Mesendoderm (in vitro differentiated cells): ENCODE measurements at regions not wholly inside any gene's neighbourhood (a gene's known extent, or its start where the extent isn't known, plus 50 kb on each side); places are given as distances from the start of the nearest gene placed in this dataset.
A peak's percentile ranks its signal among the peaks of the same experiment; 100 is the strongest.

Experiments used
- DNase-seq: peaks from one replicate; pipeline ENCODE4 v3.0.0; 2013
- H2AK5ac ChIP-seq: 2 replicates; pipeline ENCODE4 v1.6.1; 2013; ENCODE audit warnings: low read length, inconsistent platforms
- H2BK120ac ChIP-seq: 2 replicates; pipeline ENCODE4 v1.6.1; 2013; ENCODE audit warnings: low read depth, mild to moderate bottlenecking, low read length, moderate library complexity, mixed read lengths
- H2BK15ac ChIP-seq: replicated peaks from 2 replicates; pipeline ENCODE4 v1.6.1; 2013; ENCODE audit warnings: low read depth, mild to moderate bottlenecking, moderate library complexity
- H2BK5ac ChIP-seq: 2 replicates; pipeline ENCODE4 v1.6.1; 2013; ENCODE audit warnings: low read length, inconsistent platforms
- H3K18ac ChIP-seq: 2 replicates; pipeline ENCODE4 v1.6.1; 2013; ENCODE audit warnings: mild to moderate bottlenecking, low read length, mixed read lengths
- H3K23ac ChIP-seq: one replicate; pipeline ENCODE4 v1.6.1; 2013; ENCODE audit warnings: low read length
- H3K27ac ChIP-seq: 2 replicates; pipeline ENCODE4 v1.5.1; 2013; ENCODE audit warnings: low read depth, mild to moderate bottlenecking, inconsistent platforms, low read length, moderate library complexity
- H3K27me3 ChIP-seq: 2 replicates; pipeline ENCODE4 v1.6.1; 2013; ENCODE audit warnings: low read length, control low read depth, mild to moderate bottlenecking, inconsistent platforms; ENCODE audit not compliant: insufficient read depth, poor library complexity
- H3K36me3 ChIP-seq: 2 replicates; pipeline ENCODE4 v1.6.1; 2013; ENCODE audit warnings: low read length, inconsistent platforms; ENCODE audit not compliant: control insufficient read depth, insufficient read depth
- H3K4ac ChIP-seq: one replicate; pipeline ENCODE4 v1.6.1; 2013; ENCODE audit warnings: low read depth, mild to moderate bottlenecking, low read length, moderate library complexity
- H3K4me1 ChIP-seq: 2 replicates; pipeline ENCODE4 v1.6.1; 2013; ENCODE audit warnings: low read depth, low read length, inconsistent platforms; ENCODE audit not compliant: control insufficient read depth
- H3K4me2 ChIP-seq: 2 replicates; pipeline ENCODE4 v1.6.1; 2013; ENCODE audit warnings: low read length
- H3K4me3 ChIP-seq: 2 replicates; pipeline ENCODE4 v1.5.1; 2013; ENCODE audit warnings: mild to moderate bottlenecking, low read length
- H3K56ac ChIP-seq: one replicate; pipeline ENCODE4 v1.6.1; 2013; ENCODE audit warnings: low read length
- H3K79me1 ChIP-seq: 2 replicates; pipeline ENCODE4 v1.6.1; 2013; ENCODE audit warnings: low read length, inconsistent platforms
- H3K79me2 ChIP-seq: 2 replicates; pipeline ENCODE4 v1.6.1; 2013; ENCODE audit warnings: mild to moderate bottlenecking, low read length; ENCODE audit not compliant: control insufficient read depth, insufficient read depth
- H3K9ac ChIP-seq: 2 replicates; pipeline ENCODE4 v1.6.1; 2013; ENCODE audit warnings: low read length, inconsistent platforms
- H4K5ac ChIP-seq: one replicate; pipeline ENCODE4 v1.6.1; 2013; ENCODE audit warnings: low read length
- H4K8ac ChIP-seq: one replicate; pipeline ENCODE4 v1.6.1; 2013; ENCODE audit warnings: low read depth, mild to moderate bottlenecking, control low read depth, low read length, moderate library complexity
- WGBS: extraction: QIAGEN DNeasy Blood & Tissue Kit; methylation state at CpG from one replicate; pipeline ENCODE4 v1.1.7; 2013; ENCODE audit warnings: low lambda C conversion rate, missing lambda C conversion rate; ENCODE audit not compliant: insufficient coverage; ENCODE audit errors: extremely low coverage; 5-methylcytosine and 5-hydroxymethylcytosine counted together

DNA sequence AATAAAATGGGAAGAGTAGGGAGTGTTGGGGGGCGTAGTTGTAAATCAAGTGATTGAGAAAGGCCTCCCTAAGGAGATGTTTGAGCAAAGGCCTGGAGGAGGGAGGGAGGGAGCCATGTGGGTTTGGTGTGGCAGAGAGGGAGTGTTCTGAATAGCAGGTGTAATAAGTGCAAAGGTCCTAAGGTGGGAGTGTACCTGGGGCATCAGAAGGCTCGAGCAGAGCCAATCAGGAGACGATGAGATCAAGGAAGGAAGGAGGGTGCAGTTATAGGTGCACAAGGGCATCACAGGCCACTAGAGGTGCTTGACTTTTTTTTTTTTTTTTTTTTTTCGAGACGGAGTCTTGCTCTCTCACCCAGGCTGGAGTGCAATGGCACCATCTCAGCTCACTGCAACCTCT lies 77.9 kb upstream of the PLXNC1 start:
- no CpG with 5 or more reads among the region's 5 CpGs for WGBS
- Histone ChIP-seq H2BK5ac (no peak overlapping the region), H3K79me1 (no peaks in the 10 kb centered on the region), H4K8ac (no peak overlapping the region), H3K23ac (no peak overlapping the region), H2BK120ac (no peak overlapping the region), H3K4me2 (no peak overlapping the region), H2AK5ac (no peak overlapping the region), H2BK15ac (no peak overlapping the region), H3K56ac (no peak overlapping the region), H3K9ac (no peak overlapping the region), H3K27me3 (no peaks in the 10 kb centered on the region), H4K5ac (no peak overlapping the region), H3K4me3 (no peak overlapping the region), H3K18ac (no peak overlapping the region), H3K4me1 (peaks cover 6% of the 10 kb centered on the region), H3K4ac (no peak overlapping the region), H3K36me3 (no peaks in the 10 kb centered on the region), H3K79me2 (no peaks in the 10 kb centered on the region), H3K27ac (no peak overlapping the region)
- no peak for DNase-seq

DNA sequence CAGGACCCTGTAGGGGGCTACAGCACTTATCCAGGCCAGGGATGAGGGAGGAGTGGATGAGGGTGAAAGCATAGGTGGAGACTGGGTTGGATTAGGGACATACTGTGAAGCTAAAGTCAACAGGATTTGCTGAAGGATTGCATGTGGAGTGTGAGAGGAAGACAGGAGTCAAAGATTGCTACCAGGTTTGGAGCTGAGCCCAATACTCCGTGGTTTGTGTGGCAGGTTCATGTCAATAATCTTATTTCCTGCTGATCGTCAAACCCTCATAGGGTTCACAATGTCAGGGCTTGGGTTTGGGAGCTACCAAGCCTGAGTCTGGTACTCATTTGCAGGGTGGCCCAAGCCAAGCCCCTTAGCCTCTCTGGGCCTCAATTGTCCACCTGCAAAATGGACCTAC lies 77.1 kb upstream of the PLXNC1 start:
- Histone ChIP-seq H3K27ac (no peak overlapping the region), H3K23ac (no peak overlapping the region), H2BK5ac (no peak overlapping the region), H2BK120ac (no peak overlapping the region), H4K5ac (no peak overlapping the region), H3K4ac (no peak overlapping the region), H2AK5ac (no peak overlapping the region), H3K56ac (no peak overlapping the region), H3K9ac (no peak overlapping the region), H4K8ac (no peak overlapping the region), H3K4me1 (peaks cover 6% of the 10 kb centered on the region), H3K4me3 (no peak overlapping the region), H2BK15ac (no peak overlapping the region), H3K79me2 (no peaks in the 10 kb centered on the region), H3K4me2 (no peak overlapping the region), H3K27me3 (no peaks in the 10 kb centered on the region), H3K79me1 (no peaks in the 10 kb centered on the region), H3K18ac (no peak overlapping the region), H3K36me3 (no peaks in the 10 kb centered on the region)
- no peak for DNase-seq
- no CpG with 5 or more reads among the region's 2 CpGs for WGBS

DNA sequence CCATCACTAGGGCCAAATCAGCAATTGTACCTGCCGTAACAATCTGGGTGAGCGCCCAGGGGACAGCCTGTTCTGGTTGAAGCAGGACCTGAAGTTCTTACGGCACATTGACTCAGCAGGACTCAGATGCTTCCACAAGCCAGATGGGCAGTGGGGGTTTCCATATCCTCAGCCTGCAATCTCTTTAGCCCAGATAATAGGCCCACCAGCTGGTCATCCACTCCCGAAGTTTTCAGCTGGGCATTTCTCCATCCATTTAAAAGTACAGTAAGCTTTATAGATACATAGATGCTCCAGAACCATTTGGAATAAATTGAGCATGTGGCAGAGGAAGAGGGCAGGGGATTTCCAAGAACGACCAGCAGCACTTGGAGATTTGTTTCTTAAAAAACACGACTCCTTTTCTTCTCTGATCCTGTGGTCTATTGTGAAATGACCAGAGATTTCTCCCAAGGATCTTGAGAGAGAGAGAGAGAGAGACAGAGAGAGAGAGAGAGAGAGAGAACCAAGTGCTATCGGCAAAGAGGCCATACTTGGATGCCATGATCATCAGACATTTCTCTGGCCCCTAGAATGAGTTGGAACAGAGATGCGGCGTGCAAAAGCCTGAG lies 74.8 kb upstream of the PLXNC1 start:
- no peak overlapping the region for H4K5ac ChIP-seq
- no peaks in the 10 kb centered on the region for H3K36me3 ChIP-seq
- no peak overlapping the region for H2BK120ac ChIP-seq
- H2BK5ac ChIP-seq = no peak overlapping the region
- H3K79me2 ChIP-seq = no peaks in the 10 kb centered on the region
- no CpG with 5 or more reads among the region's 9 CpGs for WGBS
- H3K27me3 ChIP-seq = no peaks in the 10 kb centered on the region
- no peak overlapping the region for H3K27ac ChIP-seq
- H3K23ac ChIP-seq = no peak overlapping the region
- no peak overlapping the region for H4K8ac ChIP-seq
- H3K4me2 ChIP-seq = no peak overlapping the region
- H3K56ac ChIP-seq = peak overlapping the region; percentile 49
- no peak overlapping the region for H3K9ac ChIP-seq
- no peak for DNase-seq
- no peak overlapping the region for H3K4ac ChIP-seq
- no peak overlapping the region for H3K18ac ChIP-seq
- H3K4me3 ChIP-seq = no peak overlapping the region
- H2BK15ac ChIP-seq = no peak overlapping the region
- H3K4me1 ChIP-seq = peaks cover 10% of the 10 kb centered on the region
- no peaks in the 10 kb centered on the region for H3K79me1 ChIP-seq
- no peak overlapping the region for H2AK5ac ChIP-seq

DNA sequence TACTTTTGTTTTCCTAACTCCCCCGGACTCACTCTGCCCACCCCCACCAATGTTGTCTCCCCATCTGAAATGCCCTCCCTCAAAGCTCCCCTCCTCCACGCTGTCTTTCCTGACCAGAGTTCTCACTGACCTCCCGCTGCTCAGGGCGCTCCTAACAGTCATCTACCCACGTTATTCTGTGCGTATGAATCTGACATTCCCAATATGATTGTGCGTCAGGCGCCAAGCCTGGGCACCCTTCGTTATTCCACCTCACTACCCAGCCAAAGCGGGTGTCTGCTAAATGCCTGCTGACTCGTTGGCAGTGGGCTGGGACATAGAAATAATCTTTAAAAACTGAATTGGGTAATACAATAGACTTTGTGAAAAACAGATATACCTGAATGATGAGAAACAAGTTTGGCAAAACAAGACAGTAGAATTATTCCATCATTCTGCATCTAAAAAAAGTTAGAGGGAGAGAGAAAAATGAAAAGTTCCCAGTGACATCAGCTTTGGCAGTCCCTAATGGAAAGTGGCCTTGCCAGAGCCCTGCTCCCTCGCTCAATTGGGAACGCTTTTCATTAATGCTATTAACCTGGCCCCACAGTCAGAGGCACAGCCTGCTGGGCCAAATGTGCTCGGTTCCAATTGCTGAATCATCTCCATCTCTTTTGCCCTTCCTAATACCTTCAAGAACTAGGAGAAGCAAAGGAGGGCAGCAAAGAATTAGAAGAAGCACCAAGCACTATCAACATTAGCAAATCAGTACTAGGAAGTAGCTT lies 74.0 kb upstream of the PLXNC1 start:
- no peak overlapping the region for H4K8ac ChIP-seq

DNA sequence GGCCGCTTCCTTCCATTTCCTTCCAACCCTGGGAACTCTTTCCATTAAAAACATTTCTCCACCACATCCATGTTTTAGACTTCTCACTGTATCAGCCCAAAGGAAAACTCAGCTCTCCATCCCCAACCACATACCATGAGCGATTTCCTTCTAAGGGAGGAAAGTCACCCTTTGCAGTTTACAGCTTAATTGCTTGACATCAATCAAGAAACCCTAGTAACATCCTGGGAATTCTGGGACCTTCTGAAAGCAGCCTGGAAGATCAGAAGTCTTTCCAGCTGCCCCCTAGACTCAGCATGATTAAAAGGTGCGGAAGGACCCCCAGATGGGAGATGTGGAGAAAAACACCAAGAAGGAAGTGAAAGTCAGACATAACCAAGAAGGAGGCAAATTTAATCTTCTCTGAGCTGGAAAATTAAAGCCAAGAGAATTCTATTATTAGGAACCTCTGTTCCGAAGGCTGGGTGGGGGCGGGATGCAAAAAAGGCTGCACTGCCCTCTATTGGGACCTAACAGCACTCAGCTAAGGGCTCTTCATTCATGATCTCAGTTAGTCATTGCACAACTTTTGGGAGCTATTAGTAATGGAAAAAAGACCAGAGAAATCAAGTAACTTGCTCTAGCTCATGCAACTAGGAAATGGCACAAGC lies 73.3 kb upstream of the PLXNC1 start:
- Histone ChIP-seq H3K27ac (no peak overlapping the region), H2BK120ac (no peak overlapping the region), H3K4me2 (no peak overlapping the region), H3K36me3 (no peaks in the 10 kb centered on the region), H4K5ac (peak overlapping the region; percentile 71), H2BK5ac (peak overlapping the region; percentile 25), H3K18ac (peak overlapping the region; percentile 20), H3K4me3 (no peak overlapping the region), H3K23ac (no peak overlapping the region), H4K8ac (no peak overlapping the region), H3K79me1 (no peaks in the 10 kb centered on the region), H3K4ac (peak overlapping the region; percentile 81), H2AK5ac (no peak overlapping the region), H3K56ac (peak overlapping the region; percentile 36), H3K9ac (peak overlapping the region; percentile 8), H2BK15ac (no peak overlapping the region), H3K79me2 (no peaks in the 10 kb centered on the region), H3K27me3 (no peaks in the 10 kb centered on the region), H3K4me1 (peaks cover 16% of the 10 kb centered on the region)
- WGBS = no CpG with 5 or more reads among the region's 5 CpGs
- DNase-seq = peak; percentile 83

More for the DNA sequence above, 74.0 kb upstream of the PLXNC1 start:
- Histone ChIP-seq H3K4ac (no peak overlapping the region), H2BK5ac (no peak overlapping the region), H3K56ac (no peak overlapping the region), H3K18ac (peak overlapping the region; percentile 20), H3K27ac (no peak overlapping the region), H3K23ac (no peak overlapping the region), H4K5ac (peak overlapping the region; percentile 71), H3K4me3 (no peak overlapping the region), H2BK120ac (no peak overlapping the region), H3K79me1 (no peaks in the 10 kb centered on the region), H3K79me2 (no peaks in the 10 kb centered on the region), H3K4me2 (no peak overlapping the region), H3K36me3 (no peaks in the 10 kb centered on the region), H3K9ac (no peak overlapping the region), H3K27me3 (no peaks in the 10 kb centered on the region), H2AK5ac (no peak overlapping the region), H3K4me1 (peaks cover 16% of the 10 kb centered on the region), H2BK15ac (no peak overlapping the region)
- WGBS = no CpG with 5 or more reads among the region's 14 CpGs
- DNase-seq = no peak
